ENCODE measurements at regions not wholly inside any gene's neighbourhood (a gene's known extent, or its start where the extent isn't known, plus 50 kb on each side); places are given as distances from the start of the nearest gene placed in this dataset.

DNA sequence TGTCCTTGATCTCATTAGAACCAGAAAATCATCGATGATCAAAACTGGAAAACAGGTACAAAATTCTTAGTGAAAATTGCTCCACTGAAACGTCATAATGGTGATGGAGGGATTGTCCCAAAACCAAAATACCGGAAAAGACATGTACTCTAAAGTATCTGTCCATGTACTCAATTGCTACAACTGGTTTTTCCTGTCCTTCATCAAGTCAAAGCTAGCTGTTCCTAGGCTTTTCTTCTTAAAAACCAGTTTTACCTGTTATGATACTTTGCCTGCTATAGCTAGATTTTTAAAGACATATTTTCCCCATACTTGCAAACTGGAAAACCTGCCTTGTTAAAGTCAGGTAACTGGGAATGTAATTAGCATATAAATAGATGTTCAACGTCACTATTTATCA is 50.5 kb upstream of the LRRC1 start:
- no peak for TF ChIP-seq EP300 (IDR thresholded peaks at IDR 0.05)
- TF ChIP-seq, protein P1, sequence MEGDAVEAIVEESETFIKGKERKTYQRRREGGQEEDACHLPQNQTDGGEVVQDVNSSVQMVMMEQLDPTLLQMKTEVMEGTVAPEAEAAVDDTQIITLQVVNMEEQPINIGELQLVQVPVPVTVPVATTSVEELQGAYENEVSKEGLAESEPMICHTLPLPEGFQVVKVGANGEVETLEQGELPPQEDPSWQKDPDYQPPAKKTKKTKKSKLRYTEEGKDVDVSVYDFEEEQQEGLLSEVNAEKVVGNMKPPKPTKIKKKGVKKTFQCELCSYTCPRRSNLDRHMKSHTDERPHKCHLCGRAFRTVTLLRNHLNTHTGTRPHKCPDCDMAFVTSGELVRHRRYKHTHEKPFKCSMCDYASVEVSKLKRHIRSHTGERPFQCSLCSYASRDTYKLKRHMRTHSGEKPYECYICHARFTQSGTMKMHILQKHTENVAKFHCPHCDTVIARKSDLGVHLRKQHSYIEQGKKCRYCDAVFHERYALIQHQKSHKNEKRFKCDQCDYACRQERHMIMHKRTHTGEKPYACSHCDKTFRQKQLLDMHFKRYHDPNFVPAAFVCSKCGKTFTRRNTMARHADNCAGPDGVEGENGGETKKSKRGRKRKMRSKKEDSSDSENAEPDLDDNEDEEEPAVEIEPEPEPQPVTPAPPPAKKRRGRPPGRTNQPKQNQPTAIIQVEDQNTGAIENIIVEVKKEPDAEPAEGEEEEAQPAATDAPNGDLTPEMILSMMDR (IDR thresholded peaks at IDR 0.05): no peak
- TF ChIP-seq POLR2AphosphoS5 (IDR thresholded peaks at IDR 0.05): no peak
- TF ChIP-seq POLR2A (IDR thresholded peaks at IDR 0.05): no peak

All from gastroesophageal sphincter (tissue), 3 donors.